Osteocyte (in vitro differentiated cells): ENCODE measurements at regions not wholly inside any gene's neighbourhood (a gene's known extent, or its start where the extent isn't known, plus 50 kb on each side); places are given as distances from the start of the nearest gene placed in this dataset.

Experiments used
- DNase-seq: peaks from one replicate; pipeline ENCODE4 v3.0.0; 2021; ENCODE audit warnings: mixed read lengths; ENCODE audit not compliant: unreplicated experiment; ENCODE audit errors: extremely low spot score
- H3K27ac Mint-ChIP-seq: one replicate; pipeline ENCODE4 v1.8.0; 2021; ENCODE audit warnings: mild to moderate bottlenecking, mixed read lengths; ENCODE audit not compliant: unreplicated experiment
- H3K27me3 Mint-ChIP-seq: one replicate; pipeline ENCODE4 v1.8.0; 2021; ENCODE audit warnings: mixed read lengths; ENCODE audit not compliant: unreplicated experiment
- H3K36me3 Mint-ChIP-seq: one replicate; pipeline ENCODE4 v1.8.0; 2021; ENCODE audit warnings: mixed read lengths; ENCODE audit not compliant: unreplicated experiment
- H3K4me1 Mint-ChIP-seq: one replicate; pipeline ENCODE4 v1.8.0; 2021; ENCODE audit warnings: mixed read lengths; ENCODE audit not compliant: unreplicated experiment
- H3K4me3 Mint-ChIP-seq: one replicate; pipeline ENCODE4 v1.8.0; 2021; ENCODE audit warnings: mild to moderate bottlenecking, moderate library complexity, mixed read lengths; ENCODE audit not compliant: unreplicated experiment
- H3K9me3 Mint-ChIP-seq: one replicate; pipeline ENCODE4 v1.8.0; 2021; ENCODE audit warnings: mixed read lengths; ENCODE audit not compliant: unreplicated experiment
- TF ChIP-seq, protein P1 (sequence below): fragments of 200-600 bp; sonication (generic); IDR thresholded peaks from 2 replicates; pipeline ENCODE4 v1.5.0; 2021; ENCODE audit warnings: antibody characterized with exemption, mild to moderate bottlenecking, moderate library complexity

DNA sequence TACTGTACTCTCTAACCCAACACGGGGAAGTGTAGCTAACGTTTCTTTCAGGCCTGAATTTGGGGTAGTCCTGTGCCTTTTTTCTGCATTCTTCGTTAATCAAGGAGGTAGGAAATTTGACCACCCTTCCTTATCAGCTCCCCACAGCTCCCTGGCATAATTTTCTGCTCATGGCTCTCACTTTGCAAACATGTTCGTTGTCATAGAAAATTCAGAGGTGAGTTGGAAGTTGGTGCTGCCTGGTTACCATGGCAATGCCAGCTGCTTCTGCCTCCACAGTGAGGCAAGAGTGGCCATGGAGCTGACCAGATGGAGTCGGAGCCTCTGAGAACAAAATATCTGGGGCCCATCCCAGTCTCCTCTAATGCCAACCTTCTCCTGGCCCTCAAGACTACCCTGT is 116.6 kb upstream of the BOD1 start:
- Mint-ChIP-seq H3K27me3 (no peaks in the 10 kb centered on the region), H3K9me3 (no peaks in the 10 kb centered on the region), H3K4me1 (peaks cover 2% of the 10 kb centered on the region), H3K27ac (no peak overlapping the region), H3K4me3 (no peak overlapping the region), H3K36me3 (no peaks in the 10 kb centered on the region)
- no peak for DNase-seq
- TF ChIP-seq, protein P1, sequence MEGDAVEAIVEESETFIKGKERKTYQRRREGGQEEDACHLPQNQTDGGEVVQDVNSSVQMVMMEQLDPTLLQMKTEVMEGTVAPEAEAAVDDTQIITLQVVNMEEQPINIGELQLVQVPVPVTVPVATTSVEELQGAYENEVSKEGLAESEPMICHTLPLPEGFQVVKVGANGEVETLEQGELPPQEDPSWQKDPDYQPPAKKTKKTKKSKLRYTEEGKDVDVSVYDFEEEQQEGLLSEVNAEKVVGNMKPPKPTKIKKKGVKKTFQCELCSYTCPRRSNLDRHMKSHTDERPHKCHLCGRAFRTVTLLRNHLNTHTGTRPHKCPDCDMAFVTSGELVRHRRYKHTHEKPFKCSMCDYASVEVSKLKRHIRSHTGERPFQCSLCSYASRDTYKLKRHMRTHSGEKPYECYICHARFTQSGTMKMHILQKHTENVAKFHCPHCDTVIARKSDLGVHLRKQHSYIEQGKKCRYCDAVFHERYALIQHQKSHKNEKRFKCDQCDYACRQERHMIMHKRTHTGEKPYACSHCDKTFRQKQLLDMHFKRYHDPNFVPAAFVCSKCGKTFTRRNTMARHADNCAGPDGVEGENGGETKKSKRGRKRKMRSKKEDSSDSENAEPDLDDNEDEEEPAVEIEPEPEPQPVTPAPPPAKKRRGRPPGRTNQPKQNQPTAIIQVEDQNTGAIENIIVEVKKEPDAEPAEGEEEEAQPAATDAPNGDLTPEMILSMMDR: no peak

- DNase-seq: no peak
- H3K9me3 Mint-ChIP-seq: no peaks in the 10 kb centered on the region
- peaks cover 2% of the 10 kb centered on the region for H3K4me1 Mint-ChIP-seq
- no peak overlapping the region for H3K27ac Mint-ChIP-seq
- no peaks in the 10 kb centered on the region for H3K36me3 Mint-ChIP-seq
- TF ChIP-seq, protein P1: no peak
- H3K4me3 Mint-ChIP-seq: no peak overlapping the region
- no peaks in the 10 kb centered on the region for H3K27me3 Mint-ChIP-seq
Observed at GRCh38 chr5:173733425-173733824, 117.0 kb upstream of the BOD1 start.

DNA sequence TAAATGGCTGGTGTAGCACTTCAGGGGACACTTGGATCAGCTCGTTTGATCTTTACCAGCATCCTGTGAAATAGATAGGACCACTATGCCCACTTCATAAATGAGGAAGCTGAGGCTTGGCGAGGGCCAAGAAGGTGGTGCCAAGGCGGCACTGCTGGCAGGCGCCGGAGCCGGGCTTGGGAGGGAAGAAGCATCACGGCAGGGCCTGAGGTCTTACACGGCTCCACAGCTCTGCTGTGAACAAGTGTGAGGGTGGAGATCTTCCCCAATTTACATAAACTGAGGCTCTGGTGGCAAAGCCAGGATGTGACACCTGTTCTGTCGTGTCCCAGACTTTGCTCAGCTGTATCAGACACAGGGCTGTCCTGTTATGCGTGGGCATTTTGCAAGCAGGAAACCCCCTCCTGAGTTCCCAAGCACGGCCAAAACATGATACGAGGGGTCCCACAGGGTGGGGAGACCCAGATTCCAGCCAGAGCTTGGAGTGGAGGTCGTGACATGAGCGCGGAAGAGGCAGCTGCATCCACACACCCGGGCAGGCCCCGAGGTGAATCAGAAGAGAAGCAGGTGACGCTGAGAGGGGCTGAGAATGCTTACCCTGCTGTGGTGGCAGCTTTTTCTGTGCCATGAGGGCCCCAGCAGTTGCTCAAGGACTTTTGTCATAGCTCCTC is 117.5 kb upstream of the BOD1 start:
- Mint-ChIP-seq H3K36me3 (no peaks in the 10 kb centered on the region), H3K27ac (no peak overlapping the region), H3K4me1 (peaks cover 2% of the 10 kb centered on the region), H3K4me3 (no peak overlapping the region), H3K9me3 (no peaks in the 10 kb centered on the region), H3K27me3 (no peaks in the 10 kb centered on the region)
- DNase-seq: no peak
- TF ChIP-seq, protein P1: no peak

DNA sequence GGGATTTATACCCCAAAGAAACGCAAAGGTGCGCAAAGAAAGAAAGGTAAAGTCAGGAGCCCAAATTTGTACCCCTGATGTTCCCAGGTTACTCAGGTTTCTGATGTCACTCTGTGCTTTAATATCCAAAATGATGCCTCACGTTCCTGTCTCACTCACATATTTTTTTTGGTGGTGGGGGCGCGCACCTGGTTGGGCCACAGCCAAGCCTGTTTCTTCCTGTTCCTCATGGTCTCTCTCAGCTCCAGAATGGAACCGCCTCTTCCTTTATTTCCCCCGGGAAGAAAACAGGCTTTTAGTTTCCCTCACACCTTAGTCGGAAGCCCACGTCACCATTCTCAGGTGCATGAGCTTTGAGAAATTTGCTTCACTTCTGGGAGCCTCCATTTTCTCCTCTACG is 118.3 kb upstream of the BOD1 start:
- Mint-ChIP-seq H3K9me3 (no peaks in the 10 kb centered on the region), H3K27me3 (no peaks in the 10 kb centered on the region), H3K4me3 (no peak overlapping the region), H3K27ac (no peak overlapping the region), H3K4me1 (peaks cover 6% of the 10 kb centered on the region), H3K36me3 (no peaks in the 10 kb centered on the region)
- TF ChIP-seq, protein P1: no peak
- no peak for DNase-seq

GRCh38 chr5:173735184-173735583 is 118.7 kb upstream of the BOD1 start:
- Mint-ChIP-seq H3K9me3 (no peaks in the 10 kb centered on the region), H3K4me1 (peaks cover 7% of the 10 kb centered on the region), H3K27me3 (no peaks in the 10 kb centered on the region), H3K36me3 (no peaks in the 10 kb centered on the region), H3K27ac (no peak overlapping the region), H3K4me3 (no peak overlapping the region)
- TF ChIP-seq, protein P1: no peak
- DNase-seq: no peak
